ENCODE measurements at regions not wholly inside any gene's neighbourhood (a gene's known extent, or its start where the extent isn't known, plus 50 kb on each side); places are given as distances from the start of the nearest gene placed in this dataset.

DNA sequence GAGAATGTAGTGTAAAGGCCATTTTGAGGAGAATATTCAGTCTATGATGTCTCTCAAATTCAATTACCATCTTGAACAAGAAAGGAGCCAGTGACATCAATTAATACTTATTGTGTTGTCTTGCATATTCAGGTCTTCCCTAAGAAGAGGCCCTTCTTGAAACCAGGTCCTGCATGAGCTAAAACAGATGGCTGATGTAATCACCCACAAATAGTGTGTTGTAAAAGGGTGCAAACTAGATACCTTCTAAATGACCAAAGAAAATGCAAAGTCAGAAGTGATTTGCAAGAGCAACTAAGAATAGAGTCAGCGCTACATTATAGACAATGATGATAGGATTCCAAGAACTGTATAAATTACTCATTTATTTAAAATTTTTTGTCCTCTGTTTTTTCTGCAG lies 97.0 kb downstream of the BTBD3 start:
- TF ChIP-seq ZNF521 (tag by site-specific recombination; IDR thresholded peaks at IDR 0.05) (no peak), CTCF (tag by site-specific recombination; IDR thresholded peaks at IDR 0.05) (no peak), ZNF830 (tag by site-specific recombination; IDR thresholded peaks at IDR 0.05; ENCODE audit: low read depth) (no peak), ZNF274 (IDR thresholded peaks at IDR 0.05; ENCODE audit: low read length) (no peak), ZNF274 (tag by site-specific recombination; IDR thresholded peaks at IDR 0.05; ENCODE audit: borderline replicate concordance) (no peak), PATZ1 (tag by site-specific recombination; IDR thresholded peaks at IDR 0.05) (no peak), MZF1 (tag by site-specific recombination; IDR thresholded peaks at IDR 0.05; ENCODE audit: borderline replicate concordance) (no peak), KLF1 (tag by site-specific recombination; IDR thresholded peaks at IDR 0.05) (no peak), SP2 (tag by site-specific recombination; IDR thresholded peaks at IDR 0.05) (no peak), ZNF704 (tag by site-specific recombination; IDR thresholded peaks at IDR 0.05) (no peak), ZBTB1 (tag by site-specific recombination; IDR thresholded peaks at IDR 0.05) (no peak), ZNF324 (tag by site-specific recombination; IDR thresholded peaks at IDR 0.05) (no peak)
- TF ChIP-seq, protein P1, sequence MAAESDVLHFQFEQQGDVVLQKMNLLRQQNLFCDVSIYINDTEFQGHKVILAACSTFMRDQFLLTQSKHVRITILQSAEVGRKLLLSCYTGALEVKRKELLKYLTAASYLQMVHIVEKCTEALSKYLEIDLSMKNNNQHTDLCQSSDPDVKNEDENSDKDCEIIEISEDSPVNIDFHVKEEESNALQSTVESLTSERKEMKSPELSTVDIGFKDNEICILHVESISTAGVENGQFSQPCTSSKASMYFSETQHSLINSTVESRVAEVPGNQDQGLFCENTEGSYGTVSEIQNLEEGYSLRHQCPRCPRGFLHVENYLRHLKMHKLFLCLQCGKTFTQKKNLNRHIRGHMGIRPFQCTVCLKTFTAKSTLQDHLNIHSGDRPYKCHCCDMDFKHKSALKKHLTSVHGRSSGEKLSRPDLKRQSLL (tag by site-specific recombination; IDR thresholded peaks at IDR 0.05) = no peak
- TF ChIP-seq, protein P2, sequence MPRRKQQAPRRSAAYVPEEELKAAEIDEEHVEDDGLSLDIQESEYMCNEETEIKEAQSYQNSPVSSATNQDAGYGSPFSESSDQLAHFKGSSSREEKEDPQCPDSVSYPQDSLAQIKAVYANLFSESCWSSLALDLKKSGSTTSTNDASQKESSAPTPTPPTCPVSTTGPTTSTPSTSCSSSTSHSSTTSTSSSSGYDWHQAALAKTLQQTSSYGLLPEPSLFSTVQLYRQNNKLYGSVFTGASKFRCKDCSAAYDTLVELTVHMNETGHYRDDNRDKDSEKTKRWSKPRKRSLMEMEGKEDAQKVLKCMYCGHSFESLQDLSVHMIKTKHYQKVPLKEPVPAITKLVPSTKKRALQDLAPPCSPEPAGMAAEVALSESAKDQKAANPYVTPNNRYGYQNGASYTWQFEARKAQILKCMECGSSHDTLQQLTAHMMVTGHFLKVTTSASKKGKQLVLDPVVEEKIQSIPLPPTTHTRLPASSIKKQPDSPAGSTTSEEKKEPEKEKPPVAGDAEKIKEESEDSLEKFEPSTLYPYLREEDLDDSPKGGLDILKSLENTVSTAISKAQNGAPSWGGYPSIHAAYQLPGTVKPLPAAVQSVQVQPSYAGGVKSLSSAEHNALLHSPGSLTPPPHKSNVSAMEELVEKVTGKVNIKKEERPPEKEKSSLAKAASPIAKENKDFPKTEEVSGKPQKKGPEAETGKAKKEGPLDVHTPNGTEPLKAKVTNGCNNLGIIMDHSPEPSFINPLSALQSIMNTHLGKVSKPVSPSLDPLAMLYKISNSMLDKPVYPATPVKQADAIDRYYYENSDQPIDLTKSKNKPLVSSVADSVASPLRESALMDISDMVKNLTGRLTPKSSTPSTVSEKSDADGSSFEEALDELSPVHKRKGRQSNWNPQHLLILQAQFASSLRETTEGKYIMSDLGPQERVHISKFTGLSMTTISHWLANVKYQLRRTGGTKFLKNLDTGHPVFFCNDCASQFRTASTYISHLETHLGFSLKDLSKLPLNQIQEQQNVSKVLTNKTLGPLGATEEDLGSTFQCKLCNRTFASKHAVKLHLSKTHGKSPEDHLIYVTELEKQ (tag by site-specific recombination; IDR thresholded peaks at IDR 0.05; ENCODE audit: borderline replicate concordance) = no peak
